GM18520 (cell line): ENCODE measurements at regions not wholly inside any gene's neighbourhood (a gene's known extent, or its start where the extent isn't known, plus 50 kb on each side); places are given as distances from the start of the nearest gene placed in this dataset.
A peak's percentile ranks its signal among the peaks of the same experiment; 100 is the strongest.

Experiments used
- ATAC-seq: cut with Tn5 transposase; IDR thresholded peaks from one replicate; pipeline ENCODE4 v1.9.1; 2021; ENCODE audit not compliant: unreplicated experiment

DNA sequence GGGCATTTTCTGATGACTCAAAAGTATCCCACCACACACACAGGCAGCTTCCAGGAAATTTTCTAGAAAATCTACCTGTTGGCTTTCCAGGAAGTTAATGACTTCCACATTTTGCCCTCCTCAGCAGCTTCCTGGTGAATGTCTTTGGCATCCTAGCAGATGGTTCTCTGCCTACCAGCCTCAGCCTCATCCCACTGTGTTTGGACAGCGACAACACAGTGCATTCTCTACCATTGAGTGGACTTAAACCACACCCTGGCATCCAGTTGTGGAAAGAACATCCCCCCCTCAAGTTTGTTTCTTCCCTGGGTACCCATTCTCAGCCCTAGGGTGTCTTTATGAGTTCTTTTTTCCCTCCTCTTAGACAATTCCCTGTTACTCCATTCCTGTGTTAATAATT, 50.8 kb upstream of the GADL1 start:
- no peak for ATAC-seq

DNA sequence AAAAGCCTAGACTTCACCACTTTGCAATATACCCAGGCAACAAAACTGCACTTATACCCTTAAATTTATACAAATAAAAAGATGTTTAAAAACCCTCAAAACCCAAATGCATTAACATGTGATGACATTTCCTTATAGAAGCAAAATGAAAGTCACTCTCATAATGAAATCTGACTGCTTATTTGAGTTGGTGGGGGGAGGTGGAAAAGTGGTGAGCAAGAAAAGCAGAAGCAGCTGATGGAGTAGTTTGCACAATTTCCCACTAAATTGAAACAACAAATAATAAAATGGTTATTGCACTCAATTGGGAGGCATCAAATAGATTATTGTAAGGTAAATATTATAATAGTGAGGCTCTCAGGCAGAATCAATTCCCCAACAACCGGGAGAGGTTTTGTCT, 54.0 kb upstream of the GADL1 start:
- no peak for ATAC-seq

DNA sequence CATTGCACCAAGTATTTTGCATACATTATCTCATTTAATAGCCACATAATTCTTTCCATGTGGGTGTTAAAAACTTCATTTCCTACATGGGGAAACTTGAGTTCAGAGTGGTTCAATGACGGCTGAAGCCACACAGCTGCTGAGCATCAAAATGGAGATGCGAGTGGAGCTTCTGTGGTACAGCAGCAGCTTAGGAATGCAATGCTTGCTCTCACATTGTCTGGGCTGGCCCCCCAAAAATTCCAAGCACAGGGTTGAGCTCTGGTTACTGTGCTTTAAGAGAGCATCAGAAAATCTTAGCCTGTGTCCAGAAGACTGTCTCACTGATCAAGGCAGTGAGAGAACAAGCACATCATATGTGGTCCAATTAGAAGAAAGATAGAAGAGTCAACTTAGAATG, 57.4 kb upstream of the GADL1 start:
- ATAC-seq = no peak

DNA sequence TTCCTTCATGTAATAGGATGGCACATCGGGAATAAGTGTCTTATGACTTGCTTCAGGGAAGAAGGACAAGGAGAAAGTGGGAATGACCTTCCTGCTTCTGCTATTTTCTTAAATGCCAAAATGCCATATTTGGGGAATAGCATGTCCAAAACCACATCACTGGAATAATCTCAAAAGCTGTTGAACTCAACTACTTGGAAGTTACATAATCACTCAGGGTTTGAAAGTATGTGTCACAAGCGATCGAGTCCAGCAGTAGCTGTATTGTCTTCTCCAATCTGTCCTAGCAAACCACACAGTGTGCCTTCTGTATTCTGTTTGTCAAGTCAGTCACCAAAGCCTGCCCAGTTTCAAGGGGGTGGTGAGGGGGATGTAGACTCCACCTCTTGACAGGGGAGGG, 58.3 kb upstream of the GADL1 start:
- ATAC-seq = no peak

DNA sequence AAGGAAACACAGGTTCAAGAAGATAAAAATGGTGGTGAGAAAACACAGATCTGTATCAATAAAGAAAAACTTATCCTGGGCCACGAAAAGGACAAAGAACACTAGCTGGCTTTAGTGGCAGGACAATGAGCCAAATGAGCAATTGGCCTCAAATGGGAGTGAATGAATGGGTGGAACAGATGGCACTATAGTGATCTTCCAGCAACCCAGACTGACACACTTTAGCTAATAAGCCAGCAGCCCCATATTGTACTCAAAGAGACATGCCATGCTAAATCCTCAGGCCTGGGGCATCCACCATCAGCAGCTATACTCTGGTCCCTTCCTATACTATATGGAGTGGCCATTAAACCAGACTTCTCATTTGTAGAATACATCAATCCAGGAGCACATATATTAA, 60.0 kb upstream of the GADL1 start:
- ATAC-seq = no peak

DNA sequence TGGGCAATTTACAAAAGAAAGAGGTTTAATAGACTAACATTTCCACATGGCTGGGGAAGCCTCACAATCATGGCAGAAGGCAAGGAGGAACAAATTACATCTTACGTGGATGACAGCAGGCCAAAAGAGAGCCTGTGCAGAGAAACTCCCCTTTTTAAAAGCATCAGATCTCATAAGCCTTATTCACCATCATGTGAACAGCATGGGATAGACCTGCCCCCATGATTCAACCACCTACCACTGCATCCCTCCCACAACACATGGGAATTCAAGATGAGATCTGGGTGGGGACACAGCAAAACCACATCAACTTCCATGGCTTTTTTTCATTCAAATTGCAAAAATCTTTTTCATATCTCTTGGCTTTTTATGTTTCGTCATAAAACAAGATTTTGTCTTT, 67.6 kb upstream of the GADL1 start:
- no peak for ATAC-seq

DNA sequence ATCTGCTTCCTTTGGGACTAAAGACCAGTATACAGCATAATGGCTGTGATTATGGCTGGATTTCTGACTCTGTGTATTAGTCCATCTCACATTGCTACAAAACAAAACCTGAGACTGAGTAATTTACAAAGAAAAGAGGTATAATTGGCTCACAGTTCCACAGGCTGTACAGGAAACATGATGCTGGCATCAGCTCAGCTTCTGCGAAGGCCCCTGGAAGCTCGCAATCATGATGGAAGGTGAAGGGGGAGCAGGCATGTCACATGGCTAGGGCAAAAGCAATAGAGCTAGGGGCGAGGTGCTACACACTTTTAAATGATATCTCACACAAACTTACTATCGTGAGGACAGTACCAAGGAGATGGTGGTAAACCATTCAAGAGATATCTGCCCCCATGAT, 68.0 kb upstream of the GADL1 start:
- no peak for ATAC-seq

DNA sequence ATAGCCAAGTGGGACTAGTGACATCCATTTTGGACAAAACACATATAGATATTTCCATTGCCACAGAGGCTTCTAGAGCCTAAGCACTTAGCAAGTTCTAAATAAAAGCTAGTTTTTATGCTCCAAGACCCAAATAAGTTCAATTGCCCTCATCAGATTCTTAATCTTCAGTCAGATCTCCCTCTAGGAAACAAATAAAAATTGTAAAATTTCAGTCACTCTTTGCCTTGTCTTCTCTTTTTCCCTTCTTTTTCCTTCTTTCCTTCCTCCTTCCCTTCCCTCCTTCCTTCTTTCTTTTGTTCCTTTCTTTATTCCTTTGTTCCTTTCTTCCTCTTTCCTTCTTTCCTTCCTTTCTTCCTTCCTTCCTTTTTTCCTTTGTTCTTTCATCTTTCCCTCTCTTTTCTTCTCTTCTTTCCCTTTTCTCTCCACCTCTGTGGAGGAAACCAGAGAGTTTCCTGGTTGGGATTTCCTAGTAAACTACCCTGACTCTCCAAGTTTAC, 68.8 kb upstream of the GADL1 start:
- no peak for ATAC-seq

DNA sequence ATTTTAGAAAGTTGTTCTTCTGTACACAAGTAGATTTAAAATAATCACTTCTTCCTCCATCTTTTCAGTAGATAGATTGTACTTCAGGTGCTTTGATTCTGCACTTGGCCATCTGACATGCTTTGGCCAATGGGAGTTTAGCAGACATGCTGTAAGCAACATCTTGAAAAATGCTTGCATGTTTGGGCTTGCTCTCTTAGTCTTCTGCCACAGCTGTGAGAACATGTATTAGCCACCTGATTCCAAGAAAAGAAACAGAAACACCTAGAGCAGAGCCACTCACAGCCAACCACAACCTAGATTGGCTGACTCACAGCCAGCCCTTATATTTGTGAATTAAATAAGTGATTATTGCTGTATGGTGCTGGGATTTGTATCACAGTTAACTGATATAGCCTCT, 70.2 kb upstream of the GADL1 start:
- peak; percentile 96 for ATAC-seq

DNA sequence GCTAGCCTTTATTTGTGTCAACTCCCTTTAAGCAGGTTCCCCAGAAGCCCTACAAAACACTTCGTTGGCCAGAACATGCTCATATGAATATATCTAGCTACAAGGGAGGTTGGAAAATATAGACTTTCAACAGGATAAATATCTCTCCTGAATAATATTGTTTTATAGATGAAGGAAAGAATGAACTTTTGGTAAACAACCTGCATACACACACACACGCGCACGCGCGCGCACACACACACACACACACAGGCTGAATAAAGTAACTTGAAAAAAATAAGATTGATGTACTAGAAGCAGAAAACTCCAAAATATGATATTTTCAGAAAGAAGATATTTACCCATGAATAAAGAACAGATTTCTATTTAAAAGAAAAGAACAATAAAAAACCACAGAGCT, 72.4 kb upstream of the GADL1 start:
- ATAC-seq = no peak

DNA sequence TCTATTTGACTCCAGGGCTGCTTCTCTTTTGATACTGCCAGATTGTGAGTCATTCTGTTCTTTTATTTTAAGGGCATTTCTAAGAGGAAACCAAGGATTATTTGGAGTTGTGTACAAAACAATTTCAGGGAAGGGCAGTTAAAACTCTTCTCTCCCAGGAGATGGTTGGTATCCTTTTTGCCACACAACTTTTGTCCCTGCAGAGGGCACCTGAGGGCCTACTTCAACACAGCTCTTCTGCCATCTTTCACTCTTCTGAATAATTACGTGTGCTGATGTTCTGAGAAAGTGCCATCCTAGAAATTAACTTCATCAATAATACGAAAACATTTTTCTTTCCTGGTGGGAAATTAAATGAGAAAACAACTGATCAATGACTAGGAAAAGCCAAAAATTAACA, 75.7 kb upstream of the GADL1 start:
- no peak for ATAC-seq

DNA sequence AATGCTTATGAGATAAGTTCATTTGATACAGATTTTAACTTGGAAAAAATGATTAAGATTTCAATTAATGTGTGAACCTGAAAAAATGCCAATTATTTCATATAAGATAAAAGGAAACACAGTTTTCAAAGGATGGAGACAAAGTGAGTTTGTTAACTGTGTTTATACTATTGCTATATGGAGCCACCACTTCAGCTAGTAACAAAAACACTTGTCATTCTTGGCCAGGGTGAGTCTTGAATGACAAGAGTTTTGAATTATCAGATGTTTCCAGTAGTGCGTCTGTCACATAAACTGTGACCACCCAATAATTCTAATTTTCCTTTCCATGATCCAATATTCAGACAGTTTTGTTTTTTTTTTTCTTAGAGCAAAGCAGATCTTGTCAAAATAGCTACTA, 78.0 kb upstream of the GADL1 start:
- no peak for ATAC-seq

DNA sequence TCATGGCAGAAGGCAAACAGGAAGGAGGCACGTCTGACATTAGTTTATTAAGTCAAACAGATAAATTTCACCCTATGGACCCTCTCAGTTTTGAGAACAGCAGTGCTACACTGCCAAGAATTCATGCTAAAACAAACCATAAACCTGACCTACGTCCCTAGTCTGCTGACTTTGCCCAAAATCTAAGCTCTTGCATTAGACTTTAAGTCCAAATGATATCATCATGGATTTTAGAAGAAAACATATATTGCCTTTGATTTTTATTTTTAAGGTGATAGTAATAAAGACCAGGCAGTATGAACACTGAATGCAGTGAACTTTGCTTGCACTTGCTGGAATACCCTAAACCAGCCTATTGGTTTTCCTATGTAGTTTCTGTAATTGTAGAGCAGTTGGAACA, 79.6 kb upstream of the GADL1 start:
- no peak for ATAC-seq

DNA sequence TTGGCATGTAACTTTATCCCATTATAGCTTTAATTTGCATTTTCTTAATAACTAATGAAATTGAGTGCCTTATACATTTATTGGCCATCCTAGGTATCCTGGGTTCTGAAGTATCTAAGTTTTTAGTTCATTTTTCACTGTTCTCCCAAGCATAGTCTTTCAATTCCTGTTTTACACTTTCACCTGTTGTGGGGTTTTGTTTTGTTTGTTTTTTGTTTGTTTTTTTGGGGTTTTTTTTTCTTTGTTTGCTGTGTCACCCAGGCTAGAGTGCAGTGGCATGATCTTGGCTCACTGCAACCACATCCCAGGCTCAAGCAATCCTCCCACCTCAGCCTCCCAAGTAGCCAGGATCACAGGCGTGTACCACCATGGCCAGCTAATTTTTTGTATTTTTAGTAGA, 83.1 kb upstream of the GADL1 start:
- ATAC-seq = no peak

DNA sequence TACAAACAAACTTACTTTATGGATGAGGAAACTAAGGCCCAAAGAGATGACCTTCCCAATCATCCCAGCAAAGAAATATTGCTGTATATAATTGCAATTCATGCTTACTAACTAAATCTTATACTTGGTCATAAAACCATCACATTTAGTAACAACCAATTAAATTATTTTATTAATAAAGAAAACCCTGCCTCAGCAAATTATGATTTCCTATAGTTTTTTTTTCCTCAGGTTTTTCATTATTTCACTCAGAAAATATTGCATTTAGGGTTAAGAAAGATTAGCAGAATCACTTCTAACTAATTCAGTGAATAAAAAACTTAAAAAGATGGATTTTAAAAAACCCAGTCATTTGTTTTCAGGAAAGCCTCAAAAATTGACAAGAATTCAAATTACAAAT, 86.5 kb upstream of the GADL1 start:
- ATAC-seq = no peak

DNA sequence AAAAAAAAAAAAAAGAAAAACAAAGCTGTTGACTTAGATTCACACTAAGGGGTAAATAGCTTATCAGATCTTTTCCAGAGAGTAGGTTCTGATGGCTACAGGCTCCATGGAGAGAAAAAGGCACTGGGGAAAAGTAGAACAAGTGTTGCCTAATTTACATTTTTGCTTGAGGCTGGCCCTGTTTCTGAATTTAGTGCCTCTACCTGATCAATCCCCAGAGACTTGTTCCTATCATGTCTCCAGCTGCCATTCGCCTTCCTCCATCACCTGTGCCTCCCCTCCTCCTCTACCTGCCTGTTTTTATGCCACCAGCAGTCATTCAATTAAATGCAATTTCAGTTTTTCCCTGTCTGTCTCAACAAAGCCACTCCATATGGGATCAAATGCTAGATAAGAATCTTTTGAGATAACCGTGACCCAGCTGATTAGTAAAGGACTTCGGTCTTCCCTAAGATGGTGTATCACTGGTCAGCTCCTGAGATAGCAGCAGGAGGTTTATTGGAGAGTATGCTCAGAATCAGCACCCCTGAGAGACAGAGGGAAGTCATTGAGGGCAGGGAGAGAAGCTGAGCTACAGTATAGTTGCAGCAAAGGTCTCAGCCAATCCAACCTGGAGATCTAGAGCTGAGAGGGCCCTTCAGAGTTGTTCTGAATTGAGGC, 88.1 kb upstream of the GADL1 start:
- ATAC-seq = no peak

DNA sequence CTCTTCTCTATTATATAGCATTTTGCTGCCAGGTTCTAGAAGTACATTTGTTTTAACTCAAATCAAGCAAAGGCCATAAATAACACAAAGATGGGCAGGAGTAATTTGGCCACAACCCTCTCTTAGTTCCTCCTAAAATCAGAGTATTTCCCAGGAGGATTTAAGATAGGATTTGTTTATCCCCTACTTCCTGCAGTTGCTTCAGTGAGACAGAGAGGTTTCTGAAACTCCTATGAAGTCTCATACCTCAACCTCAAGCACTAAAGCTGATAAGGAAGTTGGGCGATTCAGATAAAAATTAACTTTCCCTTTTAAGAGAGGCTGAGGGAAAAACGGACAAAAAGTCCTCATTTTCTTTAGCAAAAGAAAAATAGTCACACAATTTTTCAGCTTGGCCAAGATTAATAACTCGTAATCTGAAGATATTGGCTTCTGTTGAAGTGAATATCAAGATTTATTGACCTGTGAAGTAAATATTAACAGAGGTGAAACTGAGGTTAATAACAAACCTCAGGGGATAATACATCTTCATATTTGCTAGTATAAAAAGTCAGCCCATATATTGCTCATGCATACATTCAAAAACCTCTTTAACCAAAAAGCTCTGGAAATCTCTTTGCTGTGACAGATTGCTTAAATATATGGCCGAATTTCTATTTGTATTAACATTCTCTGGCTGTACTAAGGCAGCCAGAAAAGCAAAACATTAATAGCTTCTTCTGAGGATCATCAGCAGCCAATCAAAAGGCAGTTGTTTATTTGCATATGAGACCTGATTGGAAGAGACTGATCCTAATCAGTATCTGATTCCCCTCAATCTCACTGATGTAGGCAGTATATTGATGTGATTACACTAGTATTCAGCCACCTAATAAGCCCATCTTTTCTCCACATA, 90.6 kb upstream of the GADL1 start:
- ATAC-seq = no peak

DNA sequence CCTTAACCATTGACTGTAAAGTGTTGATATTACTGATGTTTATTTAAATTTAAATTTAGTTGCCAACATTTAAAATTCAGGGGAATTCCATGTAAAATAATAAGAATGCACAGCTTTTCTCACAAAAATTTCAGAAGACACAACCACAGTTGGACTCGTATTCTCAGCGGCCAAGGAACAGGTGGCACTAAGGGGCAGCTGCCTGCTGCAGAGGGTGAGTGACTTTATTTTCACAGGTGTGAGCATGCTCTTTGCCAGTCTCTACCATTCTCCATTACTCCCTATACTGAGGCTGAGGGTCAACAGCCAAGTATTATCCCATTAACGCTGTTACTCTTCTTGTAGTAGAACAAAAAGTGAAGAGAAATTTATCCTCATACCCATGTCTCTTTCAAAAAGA, 92.1 kb upstream of the GADL1 start:
- ATAC-seq = no peak

DNA sequence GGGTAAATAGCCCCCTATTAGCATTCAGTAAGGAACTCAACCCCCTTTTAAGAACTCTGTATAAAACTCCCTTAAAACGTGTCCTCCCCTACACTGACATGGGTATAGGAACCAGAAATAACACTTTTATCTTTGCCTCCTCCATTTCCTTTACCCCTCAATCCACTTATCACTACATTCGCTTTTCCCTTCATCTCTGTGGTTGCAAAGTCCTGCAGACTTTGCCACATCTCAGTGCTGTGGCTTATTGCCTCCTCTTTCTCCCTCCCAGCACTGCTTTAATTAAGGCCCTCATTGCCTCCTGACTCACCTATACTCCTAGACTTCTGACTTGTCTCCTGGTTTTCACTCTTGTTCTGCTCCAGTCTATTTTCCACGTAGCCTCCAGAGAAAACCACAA, 94.3 kb upstream of the GADL1 start:
- no peak for ATAC-seq

DNA sequence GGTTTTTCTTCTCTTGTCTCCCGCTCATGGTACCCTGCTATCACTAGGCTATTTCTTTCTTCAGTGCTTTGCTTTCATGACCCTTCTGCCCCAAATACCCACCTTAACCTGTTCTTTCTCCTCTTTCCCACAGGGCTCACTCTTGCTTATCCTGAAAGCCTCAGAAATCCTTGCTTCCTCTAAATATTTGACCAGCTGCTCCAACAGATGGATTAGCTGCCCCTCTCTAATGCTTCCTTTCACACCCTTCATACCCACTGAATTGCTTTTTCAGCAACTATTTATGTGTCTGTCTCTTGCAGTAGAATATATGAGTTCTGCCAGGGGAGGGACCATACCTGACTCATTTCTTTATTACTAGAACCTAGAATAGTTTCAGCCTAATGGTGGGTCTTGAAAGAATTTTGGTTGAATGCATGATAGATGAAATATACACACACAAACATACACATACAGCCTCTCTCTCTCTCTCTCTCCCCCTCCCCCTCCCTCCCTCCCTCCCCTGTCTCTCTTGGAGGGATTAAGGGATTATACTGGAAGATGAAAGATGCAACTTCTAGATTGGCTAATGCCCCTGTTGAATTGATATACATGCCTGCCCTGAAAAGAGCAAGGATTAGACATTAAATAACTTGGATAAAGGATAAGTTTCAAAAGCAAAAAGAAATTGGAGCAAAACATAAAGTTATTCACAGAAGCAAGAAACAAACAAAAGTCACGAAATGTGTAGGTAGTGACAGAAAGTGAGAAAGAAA, 95.0 kb upstream of the GADL1 start:
- no peak for ATAC-seq

DNA sequence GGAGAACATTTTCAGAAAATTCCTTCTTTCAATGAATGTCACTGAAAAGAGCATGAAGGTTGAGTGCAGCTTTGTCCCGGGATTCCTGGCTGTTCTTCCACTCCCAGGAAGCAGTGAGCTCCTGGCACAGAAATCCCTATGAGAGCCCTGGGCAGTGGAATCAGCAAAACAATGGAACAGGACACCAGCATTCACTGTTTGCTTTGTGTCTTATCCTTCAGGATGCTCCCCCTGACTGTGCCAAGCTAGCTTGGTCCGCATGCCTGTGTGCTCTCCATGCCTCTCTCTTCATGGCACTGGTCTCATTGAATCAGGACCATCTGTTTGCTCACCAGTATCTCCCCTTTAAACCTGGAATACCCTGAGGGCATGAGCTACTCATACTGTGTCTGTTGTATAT, 102.0 kb upstream of the GADL1 start:
- no peak for ATAC-seq

DNA sequence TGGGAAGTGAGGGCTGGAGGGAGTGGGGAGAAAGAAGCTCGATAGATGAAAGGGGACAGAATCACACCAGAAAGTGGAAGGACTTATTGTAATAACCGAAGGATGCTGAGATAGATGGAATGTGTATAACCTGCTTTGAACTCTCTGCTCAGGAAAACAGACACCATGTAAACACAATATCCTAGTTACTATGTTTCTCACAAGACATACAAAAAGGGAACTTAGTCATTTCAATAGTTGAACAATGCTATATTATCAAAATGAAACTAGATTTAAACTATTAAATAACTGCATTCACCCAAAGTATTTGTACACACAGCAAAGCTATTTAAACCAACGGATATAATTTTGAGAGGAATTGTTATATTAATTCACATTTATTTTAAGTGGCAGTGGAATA, 108.3 kb upstream of the GADL1 start:
- no peak for ATAC-seq
